HEK293 (cell line): ENCODE measurements at regions not wholly inside any gene's neighbourhood (a gene's known extent, or its start where the extent isn't known, plus 50 kb on each side); places are given as distances from the start of the nearest gene placed in this dataset.

Experiments used
- HIC1 ChIP-seq: fragments of 450-650 bp; formaldehyde crosslinking; IDR thresholded peaks from 2 replicates; pipeline ENCODE4 v1.5.1; 2016; ENCODE audit warnings: missing biosample characterization, missing genetic modification characterization
- ZNF391 ChIP-seq: fragments of 450-650 bp; formaldehyde crosslinking; IDR thresholded peaks from 2 replicates; pipeline ENCODE4 v1.5.1; 2016; ENCODE audit warnings: low read depth, missing biosample characterization, missing genetic modification characterization, borderline replicate concordance
- ZNF623 ChIP-seq: fragments of 450-650 bp; formaldehyde crosslinking; IDR thresholded peaks from 2 replicates; pipeline ENCODE4 v1.5.1; 2016; ENCODE audit warnings: missing biosample characterization, missing genetic modification characterization

GRCh38 chr4:138945840-138946239 lies 69.7 kb upstream of the NOCT start:
- no peak for TF ChIP-seq ZNF623 (tag by site-specific recombination)
- TF ChIP-seq ZNF391 (tag by site-specific recombination): no peak
- no peak for TF ChIP-seq HIC1 (tag by site-specific recombination)
